ENCODE measurements at regions not wholly inside any gene's neighbourhood (a gene's known extent, or its start where the extent isn't known, plus 50 kb on each side); places are given as distances from the start of the nearest gene placed in this dataset.
A peak's percentile ranks its signal among the peaks of the same experiment; 100 is the strongest.

- CTCF ChIA-PET: no interaction called here
- Histone ChIP-seq H3K9ac (ENCODE audit: low read length) (no peak overlapping the region), H3K4me2 (ENCODE audit: low read length) (no peak overlapping the region), H3K9me3 (ENCODE audit: low read length) (0 out of 2 replicates have a peak, but pooled peaks cover 8% of the 10 kb centered on the region), H3F3A (ENCODE audit: low read length, unreplicated experiment) (peaks cover 4% of the 10 kb centered on the region), H3K79me2 (ENCODE audit: low read length) (no peaks in the 10 kb centered on the region), H4K20me1 (ENCODE audit: low read length) (no peaks in the 10 kb centered on the region), H3K4me1 (ENCODE audit: insufficient read depth, low read length) (peaks cover 19% of the 10 kb centered on the region), H3K9me2 (replicated peaks; ENCODE audit: low read length) (no peaks in the 10 kb centered on the region), H2AFZ (ENCODE audit: low read length) (no peak overlapping the region), H3K27ac (ENCODE audit: low read length) (no peak overlapping the region), H3K4me3 (ENCODE audit: low read length) (no peak overlapping the region), H3K36me3 (ENCODE audit: low read depth, low read length) (no peaks in the 10 kb centered on the region), H3K27me3 (ENCODE audit: low read length) (no peaks in the 10 kb centered on the region)
- TF ChIP-seq EZH2phosphoT487 (IDR thresholded peaks at IDR 0.05; ENCODE audit: borderline replicate concordance, low read length) (no peak), CTCF (conservative IDR thresholded peaks at IDR 0.05; ENCODE audit: low read depth, low read length) (no peak), EZH2 (IDR thresholded peaks at IDR 0.05; ENCODE audit: low read length, unreplicated experiment) (no peak)
- no TSS peak for BruUV-seq (replicated peaks)
- POLR2A ChIA-PET (ENCODE audit: unreplicated experiment): no interaction called here
- no peak for ATAC-seq
- DNase-seq: no peak
- intact Hi-C loops (cut with micrococcal nuclease): no loop called here
Measured at GRCh38 chr2:128584296-128584890, 265.7 kb upstream of the HS6ST1 start.

- Histone ChIP-seq H3K4me1 (ENCODE audit: insufficient read depth, low read length) (peaks cover 19% of the 10 kb centered on the region), H3K27me3 (ENCODE audit: low read length) (no peaks in the 10 kb centered on the region), H3K9ac (ENCODE audit: low read length) (no peak overlapping the region), H3K4me3 (ENCODE audit: low read length) (no peak overlapping the region), H3K36me3 (ENCODE audit: low read depth, low read length) (no peaks in the 10 kb centered on the region), H3K4me2 (ENCODE audit: low read length) (no peak overlapping the region), H2AFZ (ENCODE audit: low read length) (no peak overlapping the region), H3K9me3 (ENCODE audit: low read length) (0 out of 2 replicates have a peak, but pooled peaks cover 8% of the 10 kb centered on the region), H3F3A (ENCODE audit: low read length, unreplicated experiment) (peaks cover 4% of the 10 kb centered on the region), H3K27ac (ENCODE audit: low read length) (peak overlapping the region; percentile 70; the same call in 1 of the 2 replicates), H3K79me2 (ENCODE audit: low read length) (no peaks in the 10 kb centered on the region), H4K20me1 (ENCODE audit: low read length) (no peaks in the 10 kb centered on the region), H3K9me2 (replicated peaks; ENCODE audit: low read length) (no peaks in the 10 kb centered on the region)
- BruUV-seq (replicated peaks): no TSS peak
- TF ChIP-seq EZH2phosphoT487 (IDR thresholded peaks at IDR 0.05; ENCODE audit: borderline replicate concordance, low read length) (no peak), EZH2 (IDR thresholded peaks at IDR 0.05; ENCODE audit: low read length, unreplicated experiment) (no peak), CTCF (conservative IDR thresholded peaks at IDR 0.05; ENCODE audit: low read depth, low read length) (no peak)
- DNase-seq: peak; percentile 94
- ATAC-seq: peak; percentile 93
- POLR2A ChIA-PET (ENCODE audit: unreplicated experiment): no interaction called here
- intact Hi-C loops (cut with micrococcal nuclease): no loop called here
- CTCF ChIA-PET: no interaction called here
Measured at GRCh38 chr2:128585706-128586105, 267.0 kb upstream of the HS6ST1 start.

GRCh38 chr2:128589681-128590080 is 271.0 kb upstream of the HS6ST1 start:
- no peak overlapping the region for H3K27ac ChIP-seq (ENCODE audit: low read length)
- H3K4me2 ChIP-seq (ENCODE audit: low read length): no peak overlapping the region
- DNase-seq (no peak), ATAC-seq (no peak)
- no peak overlapping the region for H3K4me3 ChIP-seq (ENCODE audit: low read length)
- no peak overlapping the region for H3K9ac ChIP-seq (ENCODE audit: low read length)
- no TSS peak for BruUV-seq (replicated peaks)
- H3K27me3 ChIP-seq (ENCODE audit: low read length): peaks cover 20% of the 10 kb centered on the region
- intact Hi-C loops (cut with micrococcal nuclease): no loop called here
- H3K79me2 ChIP-seq (ENCODE audit: low read length): no peaks in the 10 kb centered on the region
- peaks cover 4% of the 10 kb centered on the region for H3F3A ChIP-seq (ENCODE audit: low read length, unreplicated experiment)
- CTCF ChIA-PET: no interaction called here
- POLR2A ChIA-PET (ENCODE audit: unreplicated experiment): no interaction called here
- H3K9me3 ChIP-seq (ENCODE audit: low read length): 0 out of 2 replicates have a peak, but pooled peaks cover 5% of the 10 kb centered on the region
- H3K9me2 ChIP-seq (replicated peaks; ENCODE audit: low read length): no peaks in the 10 kb centered on the region
- no peaks in the 10 kb centered on the region for H4K20me1 ChIP-seq (ENCODE audit: low read length)
- H2AFZ ChIP-seq (ENCODE audit: low read length): no peak overlapping the region
- H3K36me3 ChIP-seq (ENCODE audit: low read depth, low read length): no peaks in the 10 kb centered on the region
- TF ChIP-seq CTCF (conservative IDR thresholded peaks at IDR 0.05; ENCODE audit: low read depth, low read length): no peak
- TF ChIP-seq EZH2 (IDR thresholded peaks at IDR 0.05; ENCODE audit: low read length, unreplicated experiment): no peak
- TF ChIP-seq EZH2phosphoT487 (IDR thresholded peaks at IDR 0.05; ENCODE audit: borderline replicate concordance, low read length): no peak
- H3K4me1 ChIP-seq (ENCODE audit: insufficient read depth, low read length): peaks cover 15% of the 10 kb centered on the region
